GM12878 (cell line): ENCODE measurements at regions not wholly inside any gene's neighbourhood (a gene's known extent, or its start where the extent isn't known, plus 50 kb on each side); places are given as distances from the start of the nearest gene placed in this dataset.

Source experiments
- FOXM1 ChIP-seq: IDR thresholded peaks from 2 replicates; pipeline ENCODE4 v1.6.1; 2012; ENCODE audit warnings: low read depth, mild to moderate bottlenecking, inconsistent platforms, low read length, moderate library complexity
- HDGF ChIP-seq: fragments of 450-650 bp; IDR thresholded peaks from 2 replicates; pipeline ENCODE4 v1.6.1; 2016; ENCODE audit warnings: antibody characterized with exemption
- JUNB ChIP-seq: IDR thresholded peaks from 2 replicates; pipeline ENCODE4 v1.6.1; 2016; ENCODE audit warnings: antibody characterized with exemption, mild to moderate bottlenecking
- LARP7 ChIP-seq: fragments of 450-650 bp; IDR thresholded peaks from 2 replicates; pipeline ENCODE4 v1.6.1; 2017; ENCODE audit warnings: mild to moderate bottlenecking
- MYB ChIP-seq: fragments of 150-350 bp; IDR thresholded peaks from 2 replicates; pipeline ENCODE4 v1.6.1; 2014; ENCODE audit warnings: mild to moderate bottlenecking, low read depth, low read length, borderline replicate concordance
- ZBTB11 ChIP-seq: fragments of 450-650 bp; formaldehyde crosslinking; IDR thresholded peaks from 2 replicates; pipeline ENCODE4 v1.5.0; 2022; ENCODE audit warnings: mild to moderate bottlenecking, missing genetic modification characterization
- TF ChIP-seq, protein P1 (sequence below): fragments of 450-650 bp; IDR thresholded peaks from 2 replicates; pipeline ENCODE4 v1.6.1; 2016; ENCODE audit warnings: mild to moderate bottlenecking, moderate library complexity, borderline replicate concordance

GRCh38 chr7:81607987-81608386 is 161.9 kb downstream of the HGF start (continued):
- TF ChIP-seq ZBTB11 (CRISPR knock-in tag), result no peak
- TF ChIP-seq, protein P1, sequence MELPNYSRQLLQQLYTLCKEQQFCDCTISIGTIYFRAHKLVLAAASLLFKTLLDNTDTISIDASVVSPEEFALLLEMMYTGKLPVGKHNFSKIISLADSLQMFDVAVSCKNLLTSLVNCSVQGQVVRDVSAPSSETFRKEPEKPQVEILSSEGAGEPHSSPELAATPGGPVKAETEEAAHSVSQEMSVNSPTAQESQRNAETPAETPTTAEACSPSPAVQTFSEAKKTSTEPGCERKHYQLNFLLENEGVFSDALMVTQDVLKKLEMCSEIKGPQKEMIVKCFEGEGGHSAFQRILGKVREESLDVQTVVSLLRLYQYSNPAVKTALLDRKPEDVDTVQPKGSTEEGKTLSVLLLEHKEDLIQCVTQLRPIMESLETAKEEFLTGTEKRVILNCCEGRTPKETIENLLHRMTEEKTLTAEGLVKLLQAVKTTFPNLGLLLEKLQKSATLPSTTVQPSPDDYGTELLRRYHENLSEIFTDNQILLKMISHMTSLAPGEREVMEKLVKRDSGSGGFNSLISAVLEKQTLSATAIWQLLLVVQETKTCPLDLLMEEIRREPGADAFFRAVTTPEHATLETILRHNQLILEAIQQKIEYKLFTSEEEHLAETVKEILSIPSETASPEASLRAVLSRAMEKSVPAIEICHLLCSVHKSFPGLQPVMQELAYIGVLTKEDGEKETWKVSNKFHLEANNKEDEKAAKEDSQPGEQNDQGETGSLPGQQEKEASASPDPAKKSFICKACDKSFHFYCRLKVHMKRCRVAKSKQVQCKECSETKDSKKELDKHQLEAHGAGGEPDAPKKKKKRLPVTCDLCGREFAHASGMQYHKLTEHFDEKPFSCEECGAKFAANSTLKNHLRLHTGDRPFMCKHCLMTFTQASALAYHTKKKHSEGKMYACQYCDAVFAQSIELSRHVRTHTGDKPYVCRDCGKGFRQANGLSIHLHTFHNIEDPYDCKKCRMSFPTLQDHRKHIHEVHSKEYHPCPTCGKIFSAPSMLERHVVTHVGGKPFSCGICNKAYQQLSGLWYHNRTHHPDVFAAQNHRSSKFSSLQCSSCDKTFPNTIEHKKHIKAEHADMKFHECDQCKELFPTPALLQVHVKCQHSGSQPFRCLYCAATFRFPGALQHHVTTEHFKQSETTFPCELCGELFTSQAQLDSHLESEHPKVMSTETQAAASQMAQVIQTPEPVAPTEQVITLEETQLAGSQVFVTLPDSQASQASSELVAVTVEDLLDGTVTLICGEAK, result no peak
- no peak for TF ChIP-seq HDGF
- no peak for TF ChIP-seq FOXM1
- no peak for TF ChIP-seq MYB
- TF ChIP-seq LARP7, result no peak
- no peak for TF ChIP-seq JUNB
